ENCODE measurements at regions not wholly inside any gene's neighbourhood (a gene's known extent, or its start where the extent isn't known, plus 50 kb on each side); places are given as distances from the start of the nearest gene placed in this dataset.

DNA sequence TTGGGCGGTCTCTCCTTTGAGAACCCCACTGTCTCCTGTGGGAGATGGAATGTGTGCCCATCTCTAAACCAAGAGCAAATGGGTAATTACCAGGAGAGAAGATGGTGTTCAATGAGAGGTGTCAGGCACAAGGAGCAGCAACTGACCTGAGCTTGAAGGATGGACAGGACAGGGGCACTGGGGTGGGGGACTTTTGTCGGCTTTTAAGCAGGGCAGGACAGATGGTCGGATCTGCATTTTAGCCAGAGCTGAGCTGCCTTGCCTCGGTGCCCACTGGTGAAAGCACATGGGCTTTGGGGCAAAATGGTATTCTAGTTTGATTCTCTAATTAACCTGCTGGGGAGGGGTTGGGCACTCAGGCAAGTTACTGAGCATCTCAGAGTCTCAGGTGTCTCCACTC is 98.0 kb downstream of the INHBB start:
- TF ChIP-seq CTCF (IDR thresholded peaks at IDR 0.05) = no peak
- no peak for TF ChIP-seq POLR2A (IDR thresholded peaks at IDR 0.05)
